OCI-LY3 (cell line): ENCODE measurements at regions not wholly inside any gene's neighbourhood (a gene's known extent, or its start where the extent isn't known, plus 50 kb on each side); places are given as distances from the start of the nearest gene placed in this dataset.

Experiments
- EZH2phosphoT487 ChIP-seq: fragments of 200-600 bp; shearing (Covaris generic); IDR thresholded peaks from 2 replicates; pipeline ENCODE4 v1.6.1; 2018; ENCODE audit warnings: antibody characterized with exemption, mixed run types, low read depth
- TF ChIP-seq, protein P1 (sequence below): fragments of 200-600, 300-600 bp; sonication (generic); IDR thresholded peaks from 2 replicates; pipeline ENCODE4 v1.5.1; 2014; ENCODE audit warnings: antibody characterized with exemption, low read length, low read depth

DNA sequence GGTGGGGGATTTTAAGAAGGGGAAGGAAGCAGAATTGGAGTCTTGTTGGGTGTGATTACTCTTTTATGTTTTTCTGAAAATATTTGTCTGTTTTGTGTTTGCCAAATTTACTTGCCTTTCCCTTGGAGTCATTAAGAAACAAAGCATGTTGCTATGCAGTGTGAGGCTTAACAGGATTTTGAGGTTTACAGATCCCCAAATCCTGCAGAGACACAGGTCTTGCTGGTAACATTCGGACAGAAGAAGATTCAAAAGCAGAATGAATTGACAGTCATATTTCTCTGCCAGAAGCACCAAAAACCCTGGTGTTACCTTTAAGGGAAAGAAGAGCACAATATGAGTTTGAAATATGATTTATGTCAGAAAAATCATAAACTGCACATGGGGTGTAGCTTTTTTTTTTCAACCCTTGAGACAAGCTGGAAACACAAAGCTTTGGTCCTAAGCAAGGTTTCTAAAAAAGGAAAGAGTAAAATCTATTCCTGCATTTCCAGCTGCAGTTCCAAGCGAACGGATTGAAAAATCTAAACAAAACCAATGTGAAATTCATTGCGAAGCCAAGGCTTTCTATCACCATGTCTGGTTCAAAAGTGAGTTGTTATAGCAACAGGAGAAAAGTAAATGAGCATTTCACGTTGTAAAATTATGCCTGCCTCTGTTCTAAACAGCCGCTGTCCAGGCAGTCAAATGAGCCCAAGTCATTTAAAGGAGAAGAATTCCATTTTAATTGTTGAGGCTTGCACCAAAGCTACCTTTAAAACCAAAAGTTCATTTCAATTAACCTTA lies 358.9 kb upstream of the SASH1 start:
- TF ChIP-seq, protein P1, sequence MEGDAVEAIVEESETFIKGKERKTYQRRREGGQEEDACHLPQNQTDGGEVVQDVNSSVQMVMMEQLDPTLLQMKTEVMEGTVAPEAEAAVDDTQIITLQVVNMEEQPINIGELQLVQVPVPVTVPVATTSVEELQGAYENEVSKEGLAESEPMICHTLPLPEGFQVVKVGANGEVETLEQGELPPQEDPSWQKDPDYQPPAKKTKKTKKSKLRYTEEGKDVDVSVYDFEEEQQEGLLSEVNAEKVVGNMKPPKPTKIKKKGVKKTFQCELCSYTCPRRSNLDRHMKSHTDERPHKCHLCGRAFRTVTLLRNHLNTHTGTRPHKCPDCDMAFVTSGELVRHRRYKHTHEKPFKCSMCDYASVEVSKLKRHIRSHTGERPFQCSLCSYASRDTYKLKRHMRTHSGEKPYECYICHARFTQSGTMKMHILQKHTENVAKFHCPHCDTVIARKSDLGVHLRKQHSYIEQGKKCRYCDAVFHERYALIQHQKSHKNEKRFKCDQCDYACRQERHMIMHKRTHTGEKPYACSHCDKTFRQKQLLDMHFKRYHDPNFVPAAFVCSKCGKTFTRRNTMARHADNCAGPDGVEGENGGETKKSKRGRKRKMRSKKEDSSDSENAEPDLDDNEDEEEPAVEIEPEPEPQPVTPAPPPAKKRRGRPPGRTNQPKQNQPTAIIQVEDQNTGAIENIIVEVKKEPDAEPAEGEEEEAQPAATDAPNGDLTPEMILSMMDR = no peak
- TF ChIP-seq EZH2phosphoT487 = no peak
